Karpas-422 (cell line): ENCODE measurements at regions not wholly inside any gene's neighbourhood (a gene's known extent, or its start where the extent isn't known, plus 50 kb on each side); places are given as distances from the start of the nearest gene placed in this dataset.

Experiments
- DNase-seq: peaks from one replicate; pipeline ENCODE4 v3.0.0-alpha.2; 2015
- H2AFZ ChIP-seq: fragments of 200-600 bp; sonication (generic); 2 replicates; pipeline ENCODE4 v1.6.1; 2014; ENCODE audit warnings: antibody characterized with exemption, low read length, mixed read lengths
- H3K27ac ChIP-seq: fragments of 200-600 bp; sonication (generic); 2 replicates; pipeline ENCODE4 v1.5.1; 2014; ENCODE audit warnings: mild to moderate bottlenecking, low read length, moderate library complexity
- H3K27me3 ChIP-seq: fragments of 200-600 bp; sonication (generic); 2 replicates; pipeline ENCODE4 v1.6.1; 2014; ENCODE audit warnings: low read length, mixed read lengths
- H3K36me3 ChIP-seq: fragments of 200-600 bp; sonication (generic); 2 replicates; pipeline ENCODE4 v1.6.1; 2014; ENCODE audit warnings: low read length, mixed read lengths; ENCODE audit not compliant: insufficient read depth
- H3K4me1 ChIP-seq: fragments of 200-600 bp; sonication (generic); 2 replicates; pipeline ENCODE4 v1.6.1; 2014; ENCODE audit warnings: mild to moderate bottlenecking, low read length, mixed read lengths
- H3K4me2 ChIP-seq: fragments of 200-600 bp; sonication (generic); 2 replicates; pipeline ENCODE4 v1.6.1; 2014; ENCODE audit warnings: low read length, low read depth, mild to moderate bottlenecking; ENCODE audit not compliant: poor library complexity, severe bottlenecking
- H3K4me3 ChIP-seq: fragments of 200-600 bp; sonication (generic); 2 replicates; pipeline ENCODE4 v1.5.1; 2014; ENCODE audit warnings: mild to moderate bottlenecking, antibody characterized with exemption, low read length, mixed read lengths
- H3K79me2 ChIP-seq: fragments of 200-600 bp; sonication (generic); 2 replicates; pipeline ENCODE4 v1.6.1; 2014; ENCODE audit warnings: mild to moderate bottlenecking, low read length, mixed read lengths
- H3K9ac ChIP-seq: fragments of 200-600 bp; sonication (generic); 2 replicates; pipeline ENCODE4 v1.6.0; 2014; ENCODE audit warnings: low read length
- H3K9me2 ChIP-seq: fragments of 200-600 bp; sonication (generic), shearing (Covaris generic); replicated peaks from 2 replicates; pipeline ENCODE4 v1.6.0; 2014; ENCODE audit warnings: mild to moderate bottlenecking, low read length, moderate library complexity; ENCODE audit not compliant: insufficient read depth
- H3K9me3 ChIP-seq: fragments of 300-700, 200-600 bp; sonication (generic); 2 replicates; pipeline ENCODE4 v1.6.1; 2014; ENCODE audit warnings: low read length, mixed read lengths
- H4K20me1 ChIP-seq: fragments of 200-600 bp; sonication (generic); 2 replicates; pipeline ENCODE4 v1.6.1; 2014; ENCODE audit warnings: mild to moderate bottlenecking, antibody characterized with exemption, low read length, low read depth; ENCODE audit not compliant: insufficient read depth

DNA sequence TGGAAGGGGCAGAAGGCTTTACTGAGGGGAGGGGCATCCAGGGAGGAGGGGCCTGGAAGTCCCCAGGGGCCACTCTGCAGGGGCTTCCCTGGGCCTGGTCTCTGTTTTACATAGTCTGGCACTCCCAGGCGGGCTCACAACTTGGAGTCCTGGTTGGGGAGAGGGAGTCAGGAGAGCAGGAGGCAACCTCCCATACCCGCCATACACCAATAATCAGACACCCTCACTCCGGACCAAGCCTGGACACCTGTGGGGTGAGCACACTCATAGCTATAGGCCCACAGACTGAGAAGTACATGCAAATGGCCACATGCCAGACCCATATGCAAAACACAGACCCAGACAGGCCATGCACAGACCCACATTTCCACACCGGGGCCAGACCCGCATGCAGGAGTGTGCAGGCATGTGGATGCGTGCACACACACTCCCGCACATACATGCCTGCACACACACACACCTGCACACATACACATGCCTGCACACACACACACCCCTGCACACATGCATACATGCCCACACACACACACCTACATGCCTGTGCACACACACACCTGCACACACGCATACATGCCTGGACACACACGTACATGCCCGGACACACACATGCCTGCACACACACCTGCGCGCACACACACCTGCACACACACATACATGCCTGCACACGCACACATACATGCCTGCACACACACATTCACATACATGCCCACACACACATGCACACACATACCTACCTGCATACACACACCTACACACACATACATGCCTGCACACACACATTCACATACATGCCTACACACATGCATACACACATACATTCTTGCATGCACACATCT, 89.5 kb upstream of the RUNX3 start:
- peak overlapping the region; percentile 32 for H3K4me3 ChIP-seq
- H3K4me1 ChIP-seq, result peaks cover 61% of the 10 kb centered on the region
- peak overlapping the region; percentile 59 for H3K4me2 ChIP-seq
- no peaks in the 10 kb centered on the region for H3K9me3 ChIP-seq
- H3K36me3 ChIP-seq, result no peaks in the 10 kb centered on the region
- H2AFZ ChIP-seq, result no peak overlapping the region
- H3K27me3 ChIP-seq, result no peaks in the 10 kb centered on the region
- no peaks in the 10 kb centered on the region for H3K9me2 ChIP-seq
- H3K27ac ChIP-seq, result peak overlapping the region; percentile 78
- no peaks in the 10 kb centered on the region for H3K79me2 ChIP-seq
- peak overlapping the region; percentile 54 for H3K9ac ChIP-seq
- peak; percentile 91 for DNase-seq
- no peaks in the 10 kb centered on the region for H4K20me1 ChIP-seq

DNA sequence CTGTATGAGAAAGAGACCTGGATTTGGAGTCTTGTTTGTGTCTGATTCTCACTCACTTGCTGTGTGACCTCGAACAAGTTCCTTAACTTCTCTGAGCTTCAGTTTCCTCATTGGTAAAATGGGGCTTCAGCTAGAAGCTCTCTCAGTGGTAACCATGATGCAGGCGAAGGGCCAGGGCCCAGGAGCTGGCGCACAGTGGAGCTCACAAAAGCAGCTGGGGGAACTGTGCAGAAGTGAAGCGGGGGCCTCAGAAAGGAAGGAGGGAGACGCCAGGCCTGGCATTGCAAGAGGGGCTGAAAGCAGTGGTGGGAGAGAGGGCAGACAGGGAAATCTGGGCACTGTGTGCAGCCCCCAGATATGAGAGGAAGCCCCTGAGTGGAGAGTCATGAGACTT, 88.9 kb upstream of the RUNX3 start:
- Histone ChIP-seq H3K9ac (peak overlapping the region; percentile 54), H3K79me2 (no peaks in the 10 kb centered on the region), H4K20me1 (no peaks in the 10 kb centered on the region), H3K4me1 (peaks cover 61% of the 10 kb centered on the region), H3K27me3 (no peaks in the 10 kb centered on the region), H3K27ac (peak overlapping the region; percentile 78), H2AFZ (no peak overlapping the region), H3K9me2 (no peaks in the 10 kb centered on the region), H3K9me3 (no peaks in the 10 kb centered on the region), H3K4me2 (peak overlapping the region; percentile 59), H3K36me3 (no peaks in the 10 kb centered on the region), H3K4me3 (peak overlapping the region; percentile 32)
- peak; percentile 60 for DNase-seq

DNA sequence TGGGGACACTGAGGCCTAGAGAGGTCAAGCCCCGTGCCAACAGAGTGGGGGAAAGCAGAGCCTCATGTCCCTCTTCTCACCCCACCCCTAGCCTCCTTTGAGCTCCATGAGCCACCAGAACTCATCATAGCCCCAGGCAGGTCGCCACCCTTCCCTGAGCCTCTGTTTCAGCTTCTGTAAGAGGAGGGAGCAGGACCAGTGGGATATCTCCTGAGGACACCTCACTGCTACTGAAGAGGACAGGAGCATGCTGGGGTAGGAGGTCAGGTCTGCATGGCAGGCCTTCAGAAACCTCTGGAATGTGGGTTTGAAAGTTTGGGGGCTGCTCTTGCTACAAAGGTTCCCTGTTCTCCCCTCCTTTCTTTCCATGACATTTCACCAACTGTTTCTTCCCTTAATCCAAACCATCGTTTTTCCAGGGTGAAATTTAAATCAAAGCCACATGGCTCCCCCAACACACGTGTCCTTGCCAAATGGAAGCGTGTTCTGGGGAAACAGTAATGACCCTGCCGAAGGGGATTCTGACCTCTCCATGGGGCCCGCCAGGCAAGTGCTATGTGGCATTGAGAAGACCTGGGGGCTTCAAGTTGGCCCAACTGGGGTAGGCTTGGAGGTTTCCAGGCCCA, 88.1 kb upstream of the RUNX3 start:
- no peaks in the 10 kb centered on the region for H3K9me3 ChIP-seq
- no peaks in the 10 kb centered on the region for H3K9me2 ChIP-seq
- no peaks in the 10 kb centered on the region for H3K27me3 ChIP-seq
- H3K36me3 ChIP-seq, result no peaks in the 10 kb centered on the region
- DNase-seq, result no peak
- no peak overlapping the region for H3K4me3 ChIP-seq
- no peaks in the 10 kb centered on the region for H4K20me1 ChIP-seq
- no peak overlapping the region for H3K27ac ChIP-seq
- peak overlapping the region; percentile 34 for H3K9ac ChIP-seq
- no peak overlapping the region for H2AFZ ChIP-seq
- no peak overlapping the region for H3K4me2 ChIP-seq
- H3K79me2 ChIP-seq, result no peaks in the 10 kb centered on the region
- peaks cover 54% of the 10 kb centered on the region for H3K4me1 ChIP-seq

DNA sequence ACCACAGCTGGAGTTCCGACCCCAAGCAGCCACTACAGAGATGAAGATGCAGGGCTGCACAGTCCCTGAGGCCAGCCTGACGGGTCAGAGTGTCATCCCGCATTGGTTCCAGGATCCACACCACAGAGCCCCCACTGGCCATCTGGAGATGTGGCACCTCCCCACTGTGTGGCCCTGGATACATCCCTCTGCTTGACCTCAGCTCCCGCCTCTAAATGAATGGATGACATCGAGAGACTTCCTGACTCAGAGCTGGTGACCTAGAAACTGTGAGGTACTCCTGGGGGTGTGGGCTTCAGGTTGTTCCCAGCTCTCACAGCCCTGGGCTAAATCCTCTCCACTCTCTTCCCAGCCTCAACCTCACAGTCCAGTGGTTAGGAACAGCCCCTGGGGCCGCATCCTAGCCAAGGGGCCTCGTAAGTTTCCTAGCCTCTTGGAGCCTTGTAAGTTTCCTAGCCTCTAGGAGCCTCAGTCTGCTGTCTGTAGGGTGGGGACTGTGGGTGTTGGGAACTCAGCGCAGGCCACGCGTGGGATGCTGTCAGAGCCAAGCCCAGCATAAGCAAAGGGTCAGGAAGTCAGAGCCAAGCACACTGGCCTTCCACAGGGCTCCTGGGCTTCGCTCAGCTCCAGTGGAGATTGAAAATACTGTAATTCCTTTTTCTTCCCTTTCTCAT, 87.5 kb upstream of the RUNX3 start:
- no peaks in the 10 kb centered on the region for H3K79me2 ChIP-seq
- H2AFZ ChIP-seq, result no peak overlapping the region
- H3K4me3 ChIP-seq, result no peak overlapping the region
- H3K9me3 ChIP-seq, result no peaks in the 10 kb centered on the region
- peak overlapping the region; percentile 34; the same call in 1 of the 2 replicates for H3K9ac ChIP-seq
- no peaks in the 10 kb centered on the region for H3K9me2 ChIP-seq
- no peaks in the 10 kb centered on the region for H3K27me3 ChIP-seq
- no peak overlapping the region for H3K4me2 ChIP-seq
- no peak for DNase-seq
- no peaks in the 10 kb centered on the region for H3K36me3 ChIP-seq
- no peaks in the 10 kb centered on the region for H4K20me1 ChIP-seq
- H3K4me1 ChIP-seq, result peaks cover 48% of the 10 kb centered on the region
- no peak overlapping the region for H3K27ac ChIP-seq

DNA sequence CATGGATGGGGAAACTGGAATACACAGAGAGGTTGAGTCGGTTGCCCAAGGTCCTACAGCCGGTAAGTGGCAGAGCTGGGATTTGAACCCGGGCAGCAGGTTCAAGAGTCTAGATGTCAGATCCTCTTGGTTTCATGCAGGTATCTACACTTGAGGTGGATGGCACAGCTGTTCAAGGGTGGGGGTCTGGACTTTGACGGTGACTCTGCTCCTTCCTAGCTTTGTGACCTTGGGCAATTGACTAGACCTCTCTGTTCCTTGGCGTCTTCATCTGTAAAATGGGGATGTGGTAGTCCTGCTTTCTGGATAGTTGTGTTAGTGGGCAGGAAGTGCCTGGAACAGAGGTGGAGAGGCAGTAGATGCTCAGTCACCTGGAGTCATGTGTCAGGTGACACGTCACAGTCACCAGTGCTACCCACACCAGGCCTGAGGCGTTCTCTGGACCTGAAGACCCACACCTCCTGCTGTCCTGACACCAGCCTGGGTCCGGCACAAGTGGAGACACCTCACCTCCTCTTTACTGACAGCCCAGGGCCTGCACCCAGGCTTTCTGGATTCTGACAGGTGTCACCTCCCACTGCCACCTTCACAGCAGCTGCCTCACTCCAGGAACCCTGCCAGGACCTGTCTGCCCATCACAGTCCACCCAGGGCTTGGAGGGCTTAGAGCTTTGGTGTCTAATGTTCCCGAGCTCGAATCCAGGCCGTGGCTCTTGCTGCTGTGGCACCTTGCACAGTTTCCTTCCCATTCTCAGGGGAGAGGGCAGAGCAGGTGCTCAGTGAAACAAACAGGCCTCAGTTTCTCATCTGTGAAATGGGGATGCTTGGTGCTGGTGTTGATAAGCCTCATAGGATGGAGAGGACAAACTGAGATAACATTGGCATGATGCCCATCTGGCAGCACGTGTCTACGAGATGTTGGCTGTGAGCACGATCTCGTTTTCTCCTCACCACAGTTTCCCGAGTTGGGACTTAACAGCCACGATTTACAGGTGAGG, 83.2 kb upstream of the RUNX3 start:
- Histone ChIP-seq H2AFZ (no peak overlapping the region), H4K20me1 (no peaks in the 10 kb centered on the region), H3K9me3 (no peaks in the 10 kb centered on the region), H3K27ac (no peak overlapping the region), H3K4me3 (no peak overlapping the region), H3K4me2 (no peak overlapping the region), H3K9me2 (no peaks in the 10 kb centered on the region), H3K27me3 (no peaks in the 10 kb centered on the region), H3K9ac (no peak overlapping the region), H3K36me3 (no peaks in the 10 kb centered on the region), H3K79me2 (no peaks in the 10 kb centered on the region), H3K4me1 (peaks cover 8% of the 10 kb centered on the region)
- DNase-seq, result no peak

DNA sequence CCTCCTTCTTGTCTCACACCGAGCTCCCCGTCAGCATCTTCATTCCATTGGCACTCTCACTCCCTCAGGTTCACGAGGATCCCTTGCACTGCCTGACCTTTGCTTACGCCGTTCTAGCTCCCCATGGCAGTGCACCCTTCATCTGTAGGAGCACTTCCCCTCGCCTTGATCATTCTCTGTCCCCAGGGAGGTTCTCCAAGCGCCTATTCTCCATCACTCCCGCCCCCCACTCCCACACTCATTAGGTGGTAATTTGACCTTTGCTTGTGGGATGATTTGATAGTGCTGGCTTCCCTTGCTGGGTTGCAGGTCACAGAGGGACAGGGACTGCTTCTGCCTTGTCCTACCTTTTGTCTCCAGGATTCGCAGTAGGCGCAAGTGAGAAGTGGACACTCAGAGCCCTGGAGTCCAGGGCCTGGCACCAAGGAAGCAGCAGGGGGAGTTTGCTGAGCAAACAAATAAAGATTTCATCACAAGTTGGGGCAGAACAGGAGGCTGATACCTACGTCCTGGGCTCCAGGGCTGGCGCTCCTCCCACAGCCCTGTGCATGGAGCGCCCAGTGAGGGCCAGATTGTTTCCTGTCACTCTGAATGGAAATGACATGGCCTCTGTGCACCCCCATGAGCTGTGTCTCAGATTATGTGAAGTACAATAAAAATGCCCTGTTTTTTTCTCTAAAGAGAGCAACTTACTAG, 82.0 kb upstream of the RUNX3 start:
- H2AFZ ChIP-seq, result no peak overlapping the region
- H3K27me3 ChIP-seq, result no peaks in the 10 kb centered on the region
- no peak overlapping the region for H3K4me3 ChIP-seq
- H3K4me1 ChIP-seq, result peaks cover 3% of the 10 kb centered on the region; the same call in 1 of the 2 replicates
- no peaks in the 10 kb centered on the region for H3K79me2 ChIP-seq
- H4K20me1 ChIP-seq, result no peaks in the 10 kb centered on the region
- no peak overlapping the region for H3K4me2 ChIP-seq
- H3K9me3 ChIP-seq, result no peaks in the 10 kb centered on the region
- no peaks in the 10 kb centered on the region for H3K36me3 ChIP-seq
- H3K27ac ChIP-seq, result no peak overlapping the region
- no peak for DNase-seq
- H3K9me2 ChIP-seq, result no peaks in the 10 kb centered on the region
- H3K9ac ChIP-seq, result no peak overlapping the region

DNA sequence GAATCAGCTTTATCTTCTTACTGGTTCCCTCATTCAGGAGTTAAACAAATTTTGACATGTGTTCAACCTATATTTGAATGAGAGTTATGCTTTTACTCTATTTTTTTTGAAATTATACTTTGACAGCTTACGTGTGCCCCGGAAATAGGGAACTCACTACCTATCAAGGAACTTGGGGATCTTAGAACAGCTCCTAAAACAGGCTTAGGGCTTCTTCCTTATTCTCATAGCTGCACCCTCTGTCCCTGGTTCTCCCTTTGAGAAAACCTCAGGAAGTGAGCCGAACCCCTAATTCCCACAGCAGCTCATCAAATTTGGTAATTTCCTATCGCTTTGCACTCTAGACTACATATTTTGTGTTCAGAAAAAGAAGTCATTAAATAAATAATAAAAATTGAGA, 81.2 kb upstream of the RUNX3 start:
- Histone ChIP-seq H3K4me2 (no peak overlapping the region), H4K20me1 (no peaks in the 10 kb centered on the region), H2AFZ (no peak overlapping the region), H3K27me3 (no peaks in the 10 kb centered on the region), H3K9me2 (no peaks in the 10 kb centered on the region), H3K27ac (no peak overlapping the region), H3K36me3 (no peaks in the 10 kb centered on the region), H3K4me3 (no peak overlapping the region), H3K9me3 (no peaks in the 10 kb centered on the region), H3K9ac (no peak overlapping the region), H3K79me2 (no peaks in the 10 kb centered on the region), H3K4me1 (peaks cover 3% of the 10 kb centered on the region; the same call in 1 of the 2 replicates)
- DNase-seq, result no peak
